RWPE1 (cell line): ENCODE measurements at regions not wholly inside any gene's neighbourhood (a gene's known extent, or its start where the extent isn't known, plus 50 kb on each side); places are given as distances from the start of the nearest gene placed in this dataset.

ENCODE experiments used
- CTCF ChIA-PET: fragments of 350-600 bp; sonication (Branson Sonifier 250); formaldehyde crosslinking; extraction: SDS; loops from one replicate; lab custom pipeline; 2021; lab: Yijun Ruan, JAX
- POLR2A ChIA-PET: fragments of 400-600 bp; formaldehyde crosslinking; extraction: SDS; loops from one replicate; lab custom pipeline; 2020; ENCODE audit warnings: antibody characterized with exemption; ENCODE audit not compliant: low non-redundant PET; lab: Yijun Ruan, JAX
- DNase-seq: peaks from one replicate; pipeline ENCODE4 v3.0.0; 2012; ENCODE audit warnings: low spot score
- H3K27ac ChIP-seq: fragments of 450-650 bp; 2 replicates; pipeline ENCODE4 v1.5.1; 2017
- TF ChIP-seq, protein P1 (sequence below): fragments of 450-650 bp; conservative IDR thresholded peaks from 2 replicates; pipeline ENCODE4 v1.5.1; 2017; ENCODE audit warnings: low read depth, mild to moderate bottlenecking

- H3K27ac ChIP-seq, result no peak overlapping the region
- ChIA-PET POLR2A (no interaction called here), CTCF (interaction anchor here (0.6 kb wide), 2 partner anchors 243 to 718 kb away, joined by 5 to 6 read pairs; no protein-coding TSS in a partner anchor)
- peak; percentile 35 for DNase-seq
- TF ChIP-seq, protein P1, sequence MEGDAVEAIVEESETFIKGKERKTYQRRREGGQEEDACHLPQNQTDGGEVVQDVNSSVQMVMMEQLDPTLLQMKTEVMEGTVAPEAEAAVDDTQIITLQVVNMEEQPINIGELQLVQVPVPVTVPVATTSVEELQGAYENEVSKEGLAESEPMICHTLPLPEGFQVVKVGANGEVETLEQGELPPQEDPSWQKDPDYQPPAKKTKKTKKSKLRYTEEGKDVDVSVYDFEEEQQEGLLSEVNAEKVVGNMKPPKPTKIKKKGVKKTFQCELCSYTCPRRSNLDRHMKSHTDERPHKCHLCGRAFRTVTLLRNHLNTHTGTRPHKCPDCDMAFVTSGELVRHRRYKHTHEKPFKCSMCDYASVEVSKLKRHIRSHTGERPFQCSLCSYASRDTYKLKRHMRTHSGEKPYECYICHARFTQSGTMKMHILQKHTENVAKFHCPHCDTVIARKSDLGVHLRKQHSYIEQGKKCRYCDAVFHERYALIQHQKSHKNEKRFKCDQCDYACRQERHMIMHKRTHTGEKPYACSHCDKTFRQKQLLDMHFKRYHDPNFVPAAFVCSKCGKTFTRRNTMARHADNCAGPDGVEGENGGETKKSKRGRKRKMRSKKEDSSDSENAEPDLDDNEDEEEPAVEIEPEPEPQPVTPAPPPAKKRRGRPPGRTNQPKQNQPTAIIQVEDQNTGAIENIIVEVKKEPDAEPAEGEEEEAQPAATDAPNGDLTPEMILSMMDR, result no peak
These were observed 215.5 kb upstream of the VEGFC start for GRCh38 chr4:177008071-177008835.

DNA sequence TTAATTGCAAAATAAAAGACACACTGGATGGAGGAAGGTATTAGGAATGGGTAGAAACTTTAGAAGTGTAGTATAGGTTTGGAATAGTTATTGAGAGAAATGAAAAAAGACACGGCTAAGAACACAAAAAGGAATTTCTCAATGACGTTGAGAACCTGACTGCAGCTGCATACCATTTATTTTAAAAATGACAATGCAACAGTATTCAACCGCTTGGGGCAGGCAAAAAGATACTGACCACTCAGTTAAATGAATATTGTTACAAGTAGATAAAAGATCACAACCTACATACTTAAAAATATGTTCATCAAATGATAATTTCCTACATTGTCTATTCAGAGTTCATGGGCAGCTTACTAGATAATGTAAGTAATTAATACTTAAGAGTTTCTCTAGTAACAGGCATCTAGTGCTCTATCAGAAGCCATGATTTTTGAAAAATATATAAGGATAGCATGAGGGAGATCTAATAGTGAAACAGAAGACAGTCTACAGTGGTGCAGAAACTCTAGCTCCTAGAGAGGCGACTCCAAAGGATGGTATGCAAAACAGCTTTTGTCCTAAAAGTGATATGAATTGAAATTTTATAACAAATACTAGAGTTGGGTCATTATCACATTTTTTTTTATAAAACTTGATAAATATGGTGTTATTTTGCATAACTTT, 216.2 kb upstream of the VEGFC start:
- no peak for DNase-seq
- TF ChIP-seq, protein P1, result no peak
- POLR2A ChIA-PET, result no interaction called here
- CTCF ChIA-PET, result interaction anchor here (0.7 kb wide), 1 partner anchor 248 kb away, joined by 3 read pairs; no protein-coding TSS in a partner anchor
- H3K27ac ChIP-seq, result no peak overlapping the region

DNA sequence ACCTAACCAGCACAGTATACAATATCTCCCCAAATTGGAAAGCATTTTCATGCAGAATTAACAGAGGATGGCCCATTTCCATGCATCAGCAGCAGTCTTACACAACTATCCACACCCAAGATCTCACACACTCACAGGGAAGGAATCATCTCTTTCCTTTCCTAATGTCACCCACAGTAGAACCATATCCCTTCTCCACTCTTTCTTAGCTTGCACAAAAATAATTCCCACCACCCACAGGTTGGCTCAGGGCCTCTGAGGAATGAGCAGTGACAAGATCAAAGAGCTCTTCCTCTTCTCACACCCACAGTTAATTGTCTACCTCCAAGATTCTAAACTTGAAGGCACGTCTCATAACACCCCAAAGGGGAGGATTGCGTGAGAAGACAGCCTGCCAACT, 217.7 kb upstream of the VEGFC start:
- POLR2A ChIA-PET, result no interaction called here
- H3K27ac ChIP-seq, result no peak overlapping the region
- TF ChIP-seq, protein P1, result no peak
- CTCF ChIA-PET, result no interaction called here
- DNase-seq, result no peak

DNA sequence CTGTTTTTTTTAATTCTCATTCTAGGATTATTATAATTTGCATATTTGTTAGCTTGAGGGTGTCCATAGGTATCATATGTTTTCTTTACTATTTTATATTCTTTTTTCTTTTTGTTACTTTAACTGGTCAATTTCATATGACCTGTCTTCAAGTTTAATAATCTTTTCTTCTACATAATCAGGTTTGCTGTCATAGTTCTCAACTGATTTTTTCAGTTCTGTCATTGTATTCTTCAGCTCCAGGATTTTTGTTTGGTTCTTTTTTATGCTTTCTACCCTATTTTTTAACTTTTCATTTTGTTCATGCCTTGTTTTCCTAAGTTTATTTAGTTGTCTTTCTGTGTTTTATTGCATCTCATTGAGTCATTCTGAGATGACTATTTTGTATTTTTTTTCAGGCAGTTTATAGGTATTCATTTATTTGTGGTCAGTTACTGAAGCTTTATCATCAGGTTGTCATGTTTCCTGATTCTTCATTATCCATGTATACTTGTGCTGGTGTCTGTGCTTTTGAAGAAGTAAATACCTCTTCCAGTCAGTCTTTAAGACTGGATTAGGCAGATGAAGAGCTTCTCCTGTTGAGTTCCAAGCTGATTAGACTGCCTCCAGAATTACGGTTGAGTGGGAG, 220.3 kb upstream of the VEGFC start:
- no peak overlapping the region for H3K27ac ChIP-seq
- ChIA-PET POLR2A (no interaction called here), CTCF (no interaction called here)
- TF ChIP-seq, protein P1, result no peak
- DNase-seq, result no peak

DNA sequence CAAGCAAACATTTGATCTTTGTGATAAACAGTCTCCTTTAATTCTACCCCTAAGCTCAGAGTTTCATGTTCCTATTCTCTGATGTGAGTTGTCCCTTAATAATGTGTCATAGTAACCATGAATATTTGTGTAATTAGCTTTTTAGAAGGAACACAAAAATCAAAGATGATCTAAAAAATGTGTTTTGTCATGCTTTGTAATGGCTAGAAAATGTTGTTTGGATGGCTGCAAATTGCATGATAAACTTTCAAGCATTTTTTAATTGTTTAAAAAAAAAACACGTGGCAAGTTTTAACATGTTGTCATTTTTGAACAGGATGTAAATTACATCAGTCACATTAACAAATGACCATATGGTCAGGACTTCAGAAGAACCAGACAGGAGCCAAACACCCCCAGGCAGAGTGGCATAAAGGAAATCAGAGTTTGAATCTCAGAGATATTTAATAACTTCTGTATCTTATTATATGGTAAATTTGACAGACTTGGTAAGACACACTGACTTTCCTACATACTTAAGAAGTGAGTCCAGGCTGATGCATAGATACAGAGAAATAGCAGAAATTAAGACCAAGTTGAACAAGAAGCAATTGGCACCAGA, 223.9 kb upstream of the VEGFC start:
- POLR2A ChIA-PET, result no interaction called here
- CTCF ChIA-PET, result interaction anchor here (0.7 kb wide), 2 partner anchors 16 to 125 kb away, joined by 3 to 7 read pairs; no protein-coding TSS in a partner anchor
- DNase-seq, result peak; percentile 67
- TF ChIP-seq, protein P1, result no peak
- peak overlapping the region; percentile 89 for H3K27ac ChIP-seq

DNA sequence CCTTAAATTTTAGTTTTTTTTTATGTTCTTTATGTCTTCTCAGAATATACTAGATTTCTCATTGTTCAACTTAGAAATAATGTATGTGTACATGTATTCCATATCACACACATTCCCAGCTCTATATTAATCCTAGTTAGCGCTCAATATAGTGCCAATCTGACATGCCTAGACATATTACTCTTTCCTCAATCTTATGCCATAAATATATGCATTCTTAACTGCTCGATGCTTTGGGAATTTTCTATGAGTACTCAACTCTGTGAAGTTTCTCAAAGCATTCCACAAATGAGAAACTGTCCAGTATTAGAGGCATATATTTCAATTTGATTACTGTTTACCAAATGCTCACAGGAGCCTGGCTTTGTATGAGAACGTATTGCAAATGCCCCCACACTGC, 231.2 kb upstream of the VEGFC start:
- CTCF ChIA-PET, result no interaction called here
- POLR2A ChIA-PET, result no interaction called here
- H3K27ac ChIP-seq, result no peak overlapping the region
- TF ChIP-seq, protein P1, result no peak
- DNase-seq, result no peak
